MCF 10A (cell line): ENCODE measurements at regions not wholly inside any gene's neighbourhood (a gene's known extent, or its start where the extent isn't known, plus 50 kb on each side); places are given as distances from the start of the nearest gene placed in this dataset.

Experiments used
- BruUV-seq: library from RNA; stranded (reverse); fragments of 400-500 nt; replicated peaks from 2 replicates; lab custom pipeline; 2021; lab: Mats Ljungman, UMichigan
- CTCF ChIA-PET: fragments of 300-600 bp; sonication (Branson Sonifier 250); formaldehyde crosslinking; extraction: SDS; loops from one replicate; lab custom pipeline; 2021; ENCODE audit warnings: antibody characterized with exemption, inconsistent platforms; lab: Yijun Ruan, JAX
- POLR2A ChIA-PET: fragments of 300-600, 350-650 bp; sonication (Branson Sonifier 250); formaldehyde crosslinking; extraction: SDS; loops from one replicate; lab custom pipeline; 2020; ENCODE audit warnings: antibody characterized with exemption, inconsistent platforms; lab: Yijun Ruan, JAX
- DNase-seq: peaks from one replicate; pipeline ENCODE4 v3.0.0-alpha.2; 2018; ENCODE audit not compliant: unreplicated experiment
- H3K27ac Mint-ChIP-seq: one replicate; pipeline ENCODE4 v1.8.0; 2022; ENCODE audit warnings: mild to moderate bottlenecking, low read depth, mixed read lengths; ENCODE audit not compliant: unreplicated experiment
- H3K27me3 Mint-ChIP-seq: one replicate; pipeline ENCODE4 v1.8.0; 2022; ENCODE audit warnings: mixed read lengths; ENCODE audit not compliant: insufficient read depth, unreplicated experiment
- H3K36me3 Mint-ChIP-seq: one replicate; pipeline ENCODE4 v1.8.0; 2022; ENCODE audit warnings: mild to moderate bottlenecking, moderate library complexity, mixed read lengths; ENCODE audit not compliant: insufficient read depth, unreplicated experiment
- H3K4me1 Mint-ChIP-seq: one replicate; pipeline ENCODE4 v1.8.0; 2022; ENCODE audit warnings: mixed read lengths; ENCODE audit not compliant: insufficient read depth, unreplicated experiment
- H3K4me3 Mint-ChIP-seq: one replicate; pipeline ENCODE4 v1.8.0; 2022; ENCODE audit warnings: mild to moderate bottlenecking, moderate library complexity, mixed read lengths; ENCODE audit not compliant: unreplicated experiment
- H3K9me3 Mint-ChIP-seq: one replicate; pipeline ENCODE4 v1.8.0; 2022; ENCODE audit warnings: mixed read lengths; ENCODE audit not compliant: unreplicated experiment
- CTCF ChIP-seq: fragments of 200-600 bp; IDR thresholded peaks from one replicate; pipeline ENCODE4 v1.8.0; 2022; ENCODE audit warnings: antibody characterized with exemption, mild to moderate bottlenecking; ENCODE audit not compliant: unreplicated experiment
- intact Hi-C: fragments of 100-400 bp; cut with micrococcal nuclease; formaldehyde crosslinking; loops from 2 replicates; pipeline ENCODE4 v1.14.1; 2022

- TF ChIP-seq CTCF, result no peak
- intact Hi-C loops, result no loop called here
- CTCF ChIA-PET, result interaction anchor here (0.6 to 1.4 kb wide), 3 partner anchors 9 to 1216 kb away, joined by 3 to 7 read pairs (median 3); no protein-coding TSS in a partner anchor
These were observed 50.3 kb upstream of the ANTXRL start for GRCh38 chr10:46236546-46236887.

GRCh38 chr10:46236941-46237681 lies 49.7 kb upstream of the ANTXRL start:
- BruUV-seq, result no TSS peak
- no peaks in the 10 kb centered on the region for H3K36me3 Mint-ChIP-seq
- H3K9me3 Mint-ChIP-seq, result peaks cover 3% of the 10 kb centered on the region
- no peak for TF ChIP-seq CTCF
- intact Hi-C loops, result no loop called here
- H3K27ac Mint-ChIP-seq, result no peak overlapping the region
- CTCF ChIA-PET, result interaction anchor here (1.1 to 1.4 kb wide), 3 partner anchors 8 to 321 kb away, joined by 3 to 7 read pairs (median 7); no protein-coding TSS in a partner anchor
- H3K4me3 Mint-ChIP-seq, result no peak overlapping the region
- H3K4me1 Mint-ChIP-seq, result no peaks in the 10 kb centered on the region
- POLR2A ChIA-PET, result no interaction called here
- peaks cover 8% of the 10 kb centered on the region for H3K27me3 Mint-ChIP-seq
- no peak for DNase-seq

More at GRCh38 chr10:46236546-46236887, 50.3 kb upstream of the ANTXRL start:
- POLR2A ChIA-PET, result no interaction called here
- BruUV-seq, result no TSS peak
- no peaks in the 10 kb centered on the region for H3K36me3 Mint-ChIP-seq
- H3K4me1 Mint-ChIP-seq, result no peaks in the 10 kb centered on the region
- H3K27ac Mint-ChIP-seq, result no peak overlapping the region
- DNase-seq, result no peak
- no peak overlapping the region for H3K4me3 Mint-ChIP-seq
- H3K9me3 Mint-ChIP-seq, result no peaks in the 10 kb centered on the region
- H3K27me3 Mint-ChIP-seq, result peaks cover 7% of the 10 kb centered on the region
